IMR-90 (cell line): ENCODE measurements at regions not wholly inside any gene's neighbourhood (a gene's known extent, or its start where the extent isn't known, plus 50 kb on each side); places are given as distances from the start of the nearest gene placed in this dataset.

Source experiments
- ATAC-seq: fragments of 200-7000 bp; cut with Tn5 transposase; 2 replicates; pipeline ENCODE4 v1.9.1; 2020; ENCODE audit warnings: low read depth, mild to moderate bottlenecking, moderate library complexity
- BruUV-seq: library from RNA; stranded (reverse); fragments of 400-500 nt; replicated peaks from 2 replicates; lab custom pipeline; 2021; lab: Mats Ljungman, UMichigan
- CTCF ChIA-PET: fragments of 300-600 bp; formaldehyde crosslinking; extraction: SDS; loops from one replicate; lab custom pipeline; 2021; ENCODE audit warnings: antibody characterized with exemption; lab: Yijun Ruan, JAX
- POLR2A ChIA-PET: fragments of 300-600 bp; sonication (Branson Sonifier 250); formaldehyde crosslinking; loops from one replicate; lab custom pipeline; 2022; ENCODE audit warnings: antibody characterized with exemption; ENCODE audit not compliant: unreplicated experiment; lab: Charles Lee
- DNase-seq: peaks from one replicate; pipeline ENCODE4 v3.0.0; 2013
- H2AFZ ChIP-seq: replicated peaks from 2 replicates; pipeline ENCODE3; 2013; ENCODE audit warnings: low read length, mild to moderate bottlenecking; ENCODE audit not compliant: poor library complexity
- H2AK5ac ChIP-seq: 2 replicates; pipeline ENCODE4 v1.6.1; 2013; ENCODE audit warnings: low read depth, low read length, inconsistent platforms
- H2AK9ac ChIP-seq: replicated peaks from 2 replicates; pipeline ENCODE3; 2013; ENCODE audit warnings: mild to moderate bottlenecking, low read depth, low read length, moderate library complexity; ENCODE audit not compliant: poor library complexity
- H2BK120ac ChIP-seq: 2 replicates; pipeline ENCODE4 v1.6.1; 2013; ENCODE audit warnings: low read depth, low read length, inconsistent platforms
- H2BK15ac ChIP-seq: 3 replicates; pipeline ENCODE4 v1.6.1; 2013; ENCODE audit warnings: low read depth, low read length, inconsistent platforms
- H2BK20ac ChIP-seq: 2 replicates; pipeline ENCODE4 v1.6.1; 2013; ENCODE audit warnings: low read depth, mild to moderate bottlenecking, inconsistent platforms, low read length, moderate library complexity
- H2BK5ac ChIP-seq: 2 replicates; pipeline ENCODE4 v1.6.1; 2013; ENCODE audit warnings: mild to moderate bottlenecking, low read depth, low read length, inconsistent platforms; ENCODE audit not compliant: poor library complexity, severe bottlenecking
- H3K14ac ChIP-seq: replicated peaks from 2 replicates; pipeline ENCODE4 v1.6.1; 2013; ENCODE audit warnings: low read depth, low read length, inconsistent platforms
- H3K18ac ChIP-seq: 2 replicates; pipeline ENCODE4 v1.6.1; 2013; ENCODE audit warnings: low read depth, low read length, control low read depth
- H3K23ac ChIP-seq: 2 replicates; pipeline ENCODE4 v1.6.1; 2013; ENCODE audit warnings: low read depth, low read length, inconsistent platforms
- H3K27ac ChIP-seq: 2 replicates; pipeline ENCODE4 v1.5.1; 2013; ENCODE audit warnings: mild to moderate bottlenecking, control low read depth, low read length; ENCODE audit not compliant: insufficient read depth
- H3K27me3 ChIP-seq: 2 replicates; pipeline ENCODE4 v1.6.1; 2013; ENCODE audit warnings: low read length; ENCODE audit not compliant: control insufficient read depth, insufficient read depth
- H3K36me3 ChIP-seq: 2 replicates; pipeline ENCODE4 v1.6.1; 2013; ENCODE audit warnings: low read length, mixed read lengths; ENCODE audit not compliant: control insufficient read depth, insufficient read depth
- H3K4ac ChIP-seq: 2 replicates; pipeline ENCODE4 v1.6.1; 2013; ENCODE audit warnings: low read depth, low read length, inconsistent platforms
- H3K4me1 ChIP-seq: 2 replicates; pipeline ENCODE4 v1.6.1; 2013; ENCODE audit warnings: low read length, mixed read lengths; ENCODE audit not compliant: control insufficient read depth, insufficient read depth
- H3K4me2 ChIP-seq: 2 replicates; pipeline ENCODE4 v1.6.1; 2013; ENCODE audit warnings: low read depth, mild to moderate bottlenecking, control low read depth, low read length, moderate library complexity
- H3K4me3 ChIP-seq: 2 replicates; pipeline ENCODE4 v1.5.1; 2013; ENCODE audit warnings: low read depth, mild to moderate bottlenecking, control low read depth, low read length, moderate library complexity; ENCODE audit not compliant: insufficient read depth
- H3K56ac ChIP-seq: 2 replicates; pipeline ENCODE4 v1.6.1; 2013; ENCODE audit warnings: low read length, inconsistent platforms; ENCODE audit not compliant: insufficient read depth; ENCODE audit errors: extremely low read depth
- H3K79me1 ChIP-seq, 2 experiments: 2 replicates each; pipeline ENCODE4 v1.6.1; 2013; ENCODE audit warnings: low read length in 2 of 2, inconsistent platforms in 1 of 2, low read depth in 1 of 2
- H3K9ac ChIP-seq: 2 replicates; pipeline ENCODE4 v1.6.1; 2013; ENCODE audit warnings: low read depth, low read length, control low read depth
- H3K9me1 ChIP-seq: 2 replicates; pipeline ENCODE4 v1.6.1; 2013; ENCODE audit warnings: low read length, inconsistent platforms; ENCODE audit not compliant: insufficient read depth
- H3K9me3 ChIP-seq: 2 replicates; pipeline ENCODE4 v1.6.1; 2013; ENCODE audit warnings: low read length; ENCODE audit not compliant: control insufficient read depth, insufficient read depth
- H4K20me1 ChIP-seq: 2 replicates; pipeline ENCODE4 v1.6.1; 2013; ENCODE audit warnings: low read length, inconsistent platforms; ENCODE audit not compliant: insufficient read depth
- H4K5ac ChIP-seq: 2 replicates; pipeline ENCODE4 v1.6.1; 2013; ENCODE audit warnings: mild to moderate bottlenecking, low read depth, low read length, control low read depth
- H4K8ac ChIP-seq, 2 experiments: 2 replicates each; pipeline ENCODE4 v1.6.1; 2013; ENCODE audit warnings: low read depth in 2 of 2, low read length in 2 of 2, control low read depth in 1 of 2, inconsistent platforms in 1 of 2
- H4K91ac ChIP-seq: 2 replicates; pipeline ENCODE4 v1.6.1; 2013; ENCODE audit warnings: low read depth, low read length, inconsistent platforms; ENCODE audit not compliant: insufficient read depth
- BHLHE40 ChIP-seq: fragments of 150-350 bp; IDR thresholded peaks from 2 replicates; pipeline ENCODE4 v1.6.1; 2016; ENCODE audit warnings: mild to moderate bottlenecking, low read depth, low read length
- CEBPB ChIP-seq: IDR thresholded peaks from 2 replicates; pipeline ENCODE4 v1.6.1; 2012; ENCODE audit warnings: low read depth, low read length, improper control_type of control experiment
- CHD1 ChIP-seq: IDR thresholded peaks from 2 replicates; pipeline ENCODE4 v1.6.1; 2012; ENCODE audit warnings: low read depth, low read length, improper control_type of control experiment
- FOS ChIP-seq: fragments of 150-350 bp; IDR thresholded peaks from 2 replicates; pipeline ENCODE4 v1.6.1; 2016; ENCODE audit warnings: low read depth, low read length
- MAFK ChIP-seq: IDR thresholded peaks from 2 replicates; pipeline ENCODE4 v1.6.1; 2012; ENCODE audit warnings: low read depth, low read length, improper control_type of control experiment
- MAZ ChIP-seq: IDR thresholded peaks from 2 replicates; pipeline ENCODE4 v1.6.1; 2012; ENCODE audit warnings: low read depth, mild to moderate bottlenecking, low read length, improper control_type of control experiment, moderate library complexity, borderline replicate concordance
- MXI1 ChIP-seq: IDR thresholded peaks from 2 replicates; pipeline ENCODE4 v1.6.1; 2012; ENCODE audit warnings: low read depth, mild to moderate bottlenecking, low read length, moderate library complexity, borderline replicate concordance
- NFE2L2 ChIP-seq: fragments of 150-350 bp; IDR thresholded peaks from 2 replicates; pipeline ENCODE4 v1.6.1; 2016; ENCODE audit warnings: low read depth, mild to moderate bottlenecking, low read length
- POLR2A ChIP-seq: IDR thresholded peaks from 2 replicates; pipeline ENCODE4 v1.6.1; 2012; ENCODE audit warnings: mild to moderate bottlenecking, low read depth, low read length
- RAD21 ChIP-seq: IDR thresholded peaks from 2 replicates; pipeline ENCODE4 v1.6.1; 2012; ENCODE audit warnings: low read length, improper control_type of control experiment
- RCOR1 ChIP-seq: IDR thresholded peaks from 2 replicates; pipeline ENCODE4 v1.6.1; 2012; ENCODE audit warnings: mild to moderate bottlenecking, low read length, improper control_type of control experiment; ENCODE audit not compliant: insufficient replicate concordance
- RFX5 ChIP-seq: IDR thresholded peaks from 2 replicates; pipeline ENCODE4 v1.8.0; 2012; ENCODE audit warnings: low read depth, mild to moderate bottlenecking, low read length, moderate library complexity
- SMC3 ChIP-seq: fragments of 150-350 bp; IDR thresholded peaks from 2 replicates; pipeline ENCODE4 v1.6.1; 2016; ENCODE audit warnings: low read depth, mild to moderate bottlenecking, antibody characterized with exemption, low read length, moderate library complexity
- WGBS, 2 experiments: methylation state at CpG; one replicate each; pipeline versions ENCODE4 v1.1.5 to v1.1.7; 2013; ENCODE audit warnings: missing lambda C conversion rate in 2 of 2; ENCODE audit not compliant: insufficient read length in 1 of 2; ENCODE audit errors: extremely low coverage in 2 of 2; 5-methylcytosine and 5-hydroxymethylcytosine counted together
- dilution Hi-C: fragments of 300-500 bp; cut with HindIII; formaldehyde crosslinking; loops from one replicate; pipeline ENCODE4 v1.14.3; 2018; ENCODE audit warnings: low sequenced_read_pairs; ENCODE audit not compliant: unreplicated experiment
- in situ Hi-C: fragments of 300-500 bp; cut with MboI; formaldehyde crosslinking; loops from 3 replicates; pipeline ENCODE4 v1.14.3; 2019; ENCODE audit warnings: low sequenced_read_pairs, inconsistent platforms, mixed read lengths
- intact Hi-C: fragments of 100-400 bp; cut with micrococcal nuclease; formaldehyde crosslinking; loops from 2 replicates; pipeline ENCODE4 v1.10.0; 2022
- TF ChIP-seq, protein P1 (sequence below): fragments of 150-350 bp; IDR thresholded peaks from 2 replicates; pipeline ENCODE4 v1.6.1; 2017; ENCODE audit warnings: mild to moderate bottlenecking, antibody characterized with exemption, low read length, low read depth
- TF ChIP-seq, protein P2 (sequence below): conservative IDR thresholded peaks from 2 replicates; pipeline ENCODE4 v1.5.1; 2012; ENCODE audit warnings: mild to moderate bottlenecking, low read depth, low read length, improper control_type of control experiment
- TF ChIP-seq, protein P3 (sequence below): fragments of 150-350 bp; IDR thresholded peaks from 2 replicates; pipeline ENCODE4 v1.6.1; 2016; ENCODE audit warnings: low read depth, mild to moderate bottlenecking, low read length, moderate library complexity, borderline replicate concordance

DNA sequence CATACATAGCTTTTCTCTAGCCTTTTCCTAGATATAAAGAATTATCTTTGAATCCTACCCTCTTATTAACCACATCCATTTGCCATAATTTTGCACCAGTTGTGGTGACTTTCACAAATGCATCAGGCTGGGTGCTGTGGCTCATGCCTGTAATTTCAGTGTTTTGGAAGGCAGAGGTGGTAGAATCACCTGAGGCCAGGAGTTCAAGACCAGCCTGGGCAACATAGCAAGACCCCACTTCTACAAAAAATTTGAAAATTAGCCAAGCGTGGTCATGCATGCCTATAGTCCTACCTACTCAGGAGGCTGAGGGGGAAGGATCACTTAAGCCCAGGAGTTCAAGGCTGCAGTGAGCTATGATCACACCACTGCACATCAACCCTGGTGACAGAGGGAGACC, 672.4 kb upstream of the CHAC2 start:
- no TSS peak for BruUV-seq
- intact Hi-C loops = no loop called here

More for the DNA sequence above, 672.4 kb upstream of the CHAC2 start:
- no peak overlapping the region for H2BK120ac ChIP-seq
- no peak overlapping the region for H3K4ac ChIP-seq
- no peak overlapping the region for H2AFZ ChIP-seq
- DNase-seq (no peak), ATAC-seq (no peak)
- H3K56ac ChIP-seq = no peak overlapping the region
- no peaks in the 10 kb centered on the region for H3K9me1 ChIP-seq
- no peak overlapping the region for H2BK15ac ChIP-seq
- H3K36me3 ChIP-seq = no peaks in the 10 kb centered on the region
- dilution Hi-C loops = no loop called here
- no peak overlapping the region for H4K91ac ChIP-seq
- no peaks in the 10 kb centered on the region for H4K20me1 ChIP-seq
- no peaks in the 10 kb centered on the region for H3K9me3 ChIP-seq
- no peaks in the 10 kb centered on the region for H3K27me3 ChIP-seq
- H3K27ac ChIP-seq = no peak overlapping the region
- H3K4me2 ChIP-seq = no peak overlapping the region
- CTCF ChIA-PET = no interaction called here
- TF ChIP-seq RFX5 (no peak), CEBPB (no peak), BHLHE40 (no peak), NFE2L2 (no peak), SMC3 (no peak), MAZ (no peak), CHD1 (no peak), MXI1 (no peak), RAD21 (no peak), MAFK (no peak), FOS (no peak), RCOR1 (no peak), POLR2A (no peak)
- TF ChIP-seq, protein P1, sequence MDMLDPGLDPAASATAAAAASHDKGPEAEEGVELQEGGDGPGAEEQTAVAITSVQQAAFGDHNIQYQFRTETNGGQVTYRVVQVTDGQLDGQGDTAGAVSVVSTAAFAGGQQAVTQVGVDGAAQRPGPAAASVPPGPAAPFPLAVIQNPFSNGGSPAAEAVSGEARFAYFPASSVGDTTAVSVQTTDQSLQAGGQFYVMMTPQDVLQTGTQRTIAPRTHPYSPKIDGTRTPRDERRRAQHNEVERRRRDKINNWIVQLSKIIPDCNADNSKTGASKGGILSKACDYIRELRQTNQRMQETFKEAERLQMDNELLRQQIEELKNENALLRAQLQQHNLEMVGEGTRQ = no peak
- TF ChIP-seq, protein P2, sequence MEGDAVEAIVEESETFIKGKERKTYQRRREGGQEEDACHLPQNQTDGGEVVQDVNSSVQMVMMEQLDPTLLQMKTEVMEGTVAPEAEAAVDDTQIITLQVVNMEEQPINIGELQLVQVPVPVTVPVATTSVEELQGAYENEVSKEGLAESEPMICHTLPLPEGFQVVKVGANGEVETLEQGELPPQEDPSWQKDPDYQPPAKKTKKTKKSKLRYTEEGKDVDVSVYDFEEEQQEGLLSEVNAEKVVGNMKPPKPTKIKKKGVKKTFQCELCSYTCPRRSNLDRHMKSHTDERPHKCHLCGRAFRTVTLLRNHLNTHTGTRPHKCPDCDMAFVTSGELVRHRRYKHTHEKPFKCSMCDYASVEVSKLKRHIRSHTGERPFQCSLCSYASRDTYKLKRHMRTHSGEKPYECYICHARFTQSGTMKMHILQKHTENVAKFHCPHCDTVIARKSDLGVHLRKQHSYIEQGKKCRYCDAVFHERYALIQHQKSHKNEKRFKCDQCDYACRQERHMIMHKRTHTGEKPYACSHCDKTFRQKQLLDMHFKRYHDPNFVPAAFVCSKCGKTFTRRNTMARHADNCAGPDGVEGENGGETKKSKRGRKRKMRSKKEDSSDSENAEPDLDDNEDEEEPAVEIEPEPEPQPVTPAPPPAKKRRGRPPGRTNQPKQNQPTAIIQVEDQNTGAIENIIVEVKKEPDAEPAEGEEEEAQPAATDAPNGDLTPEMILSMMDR = no peak
- TF ChIP-seq, protein P3, sequence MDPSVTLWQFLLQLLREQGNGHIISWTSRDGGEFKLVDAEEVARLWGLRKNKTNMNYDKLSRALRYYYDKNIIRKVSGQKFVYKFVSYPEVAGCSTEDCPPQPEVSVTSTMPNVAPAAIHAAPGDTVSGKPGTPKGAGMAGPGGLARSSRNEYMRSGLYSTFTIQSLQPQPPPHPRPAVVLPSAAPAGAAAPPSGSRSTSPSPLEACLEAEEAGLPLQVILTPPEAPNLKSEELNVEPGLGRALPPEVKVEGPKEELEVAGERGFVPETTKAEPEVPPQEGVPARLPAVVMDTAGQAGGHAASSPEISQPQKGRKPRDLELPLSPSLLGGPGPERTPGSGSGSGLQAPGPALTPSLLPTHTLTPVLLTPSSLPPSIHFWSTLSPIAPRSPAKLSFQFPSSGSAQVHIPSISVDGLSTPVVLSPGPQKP = no peak
- in situ Hi-C loops = no loop called here
- no peak overlapping the region for H2AK9ac ChIP-seq
- H3K14ac ChIP-seq = no peak overlapping the region
- no peak overlapping the region for H2BK20ac ChIP-seq
- H2AK5ac ChIP-seq = no peak overlapping the region
- H3K4me3 ChIP-seq = no peak overlapping the region
- no peak overlapping the region for H3K23ac ChIP-seq
- no peak overlapping the region for H2BK5ac ChIP-seq
- H3K9ac ChIP-seq = no peak overlapping the region
- POLR2A ChIA-PET = no interaction called here
- H3K79me1 ChIP-seq = no peaks in the 10 kb centered on the region
- H4K5ac ChIP-seq = no peak overlapping the region
- H4K8ac ChIP-seq = no peak overlapping the region
- no peak overlapping the region for H3K18ac ChIP-seq
- no CpG with 5 or more reads among the region's 1 CpG for WGBS, 2 experiments
- H3K4me1 ChIP-seq = no peaks in the 10 kb centered on the region
